DOHH2 (cell line): ENCODE measurements at regions not wholly inside any gene's neighbourhood (a gene's known extent, or its start where the extent isn't known, plus 50 kb on each side); places are given as distances from the start of the nearest gene placed in this dataset.

Source experiments
- H3F3A ChIP-seq: fragments of 200-600 bp; sonication (generic), shearing (Covaris generic); 2 replicates; pipeline ENCODE4 v1.6.0; 2016; ENCODE audit warnings: antibody characterized with exemption, mild to moderate bottlenecking; ENCODE audit not compliant: control insufficient read depth, insufficient read depth
- H3K27ac ChIP-seq: fragments of 200-600 bp; sonication (generic); 2 replicates; pipeline ENCODE4 v1.5.1; 2014; ENCODE audit warnings: low read depth, mild to moderate bottlenecking, low read length, moderate library complexity
- H3K27me3 ChIP-seq: fragments of 200-600 bp; sonication (generic); 2 replicates; pipeline ENCODE4 v1.6.1; 2014; ENCODE audit warnings: mild to moderate bottlenecking, low read length, mixed read lengths; ENCODE audit not compliant: control insufficient read depth
- H3K36me3 ChIP-seq: fragments of 200-600 bp; sonication (generic); 2 replicates; pipeline ENCODE4 v1.6.1; 2014; ENCODE audit warnings: mild to moderate bottlenecking, low read length, moderate library complexity, mixed read lengths; ENCODE audit not compliant: control insufficient read depth
- H3K4me1 ChIP-seq: fragments of 200-600 bp; sonication (generic); 2 replicates; pipeline ENCODE4 v1.6.1; 2014; ENCODE audit warnings: mild to moderate bottlenecking, low read length, mixed read lengths; ENCODE audit not compliant: control insufficient read depth
- H3K4me2 ChIP-seq: fragments of 200-600 bp; sonication (generic); 2 replicates; pipeline ENCODE4 v1.6.0; 2014; ENCODE audit warnings: mild to moderate bottlenecking, low read length, moderate library complexity
- H3K4me3 ChIP-seq: fragments of 200-600 bp; sonication (generic); 2 replicates; pipeline ENCODE4 v1.5.1; 2014; ENCODE audit warnings: mild to moderate bottlenecking, low read length, mixed read lengths
- H3K79me2 ChIP-seq: fragments of 200-600 bp; sonication (generic); 2 replicates; pipeline ENCODE4 v1.6.1; 2014; ENCODE audit warnings: mild to moderate bottlenecking, low read length, mixed read lengths; ENCODE audit not compliant: control insufficient read depth
- H3K9me2 ChIP-seq: fragments of 200-600 bp; sonication (generic); replicated peaks from 2 replicates; pipeline ENCODE4 v1.6.1; 2014; ENCODE audit warnings: mild to moderate bottlenecking, low read length, mixed read lengths; ENCODE audit not compliant: control insufficient read depth
- H3K9me3 ChIP-seq: fragments of 200-600 bp; sonication (generic); 2 replicates; pipeline ENCODE4 v1.6.1; 2014; ENCODE audit warnings: antibody characterized with exemption, low read length, mixed read lengths; ENCODE audit not compliant: control insufficient read depth, insufficient read depth
- H4K20me1 ChIP-seq: fragments of 200-600 bp; sonication (generic); 2 replicates; pipeline ENCODE4 v1.6.0; 2014; ENCODE audit warnings: low read depth, mild to moderate bottlenecking, antibody characterized with exemption, low read length, moderate library complexity; ENCODE audit not compliant: control insufficient read depth, insufficient read depth
- CTCF ChIP-seq: fragments of 200-600 bp; sonication (generic); IDR thresholded peaks from one replicate; pipeline ENCODE4 v1.5.1; 2014; ENCODE audit warnings: antibody characterized with exemption, mild to moderate bottlenecking, low read depth, low read length; ENCODE audit not compliant: poor library complexity, severe bottlenecking
- EZH2phosphoT487 ChIP-seq: fragments of 200-600 bp; sonication (generic); IDR thresholded peaks from 2 replicates; pipeline ENCODE4 v1.6.1; 2017; ENCODE audit warnings: borderline replicate concordance, mild to moderate bottlenecking, antibody characterized with exemption, low read length, moderate library complexity, mixed read lengths

- no peak overlapping the region for H3K27ac ChIP-seq
- H3K4me2 ChIP-seq = no peak overlapping the region
- H3K9me3 ChIP-seq = no peaks in the 10 kb centered on the region
- H3K79me2 ChIP-seq = no peaks in the 10 kb centered on the region
- no peaks in the 10 kb centered on the region for H4K20me1 ChIP-seq
- no peaks in the 10 kb centered on the region for H3K27me3 ChIP-seq
- H3K36me3 ChIP-seq = no peaks in the 10 kb centered on the region
- H3K9me2 ChIP-seq = no peaks in the 10 kb centered on the region
- H3F3A ChIP-seq = no peaks in the 10 kb centered on the region
- H3K4me1 ChIP-seq = no peaks in the 10 kb centered on the region
- H3K4me3 ChIP-seq = no peak overlapping the region
- TF ChIP-seq EZH2phosphoT487 (no peak), CTCF (no peak)
Measured at GRCh38 chr11:100631316-100631715, 55.8 kb upstream of the ARHGAP42 start.

- Histone ChIP-seq H3K27me3 (no peaks in the 10 kb centered on the region), H3K4me3 (no peak overlapping the region), H3K27ac (no peak overlapping the region), H3K4me1 (no peaks in the 10 kb centered on the region), H3K9me3 (no peaks in the 10 kb centered on the region), H3K36me3 (no peaks in the 10 kb centered on the region), H3K4me2 (no peak overlapping the region), H3K79me2 (no peaks in the 10 kb centered on the region), H3F3A (no peaks in the 10 kb centered on the region), H3K9me2 (no peaks in the 10 kb centered on the region), H4K20me1 (no peaks in the 10 kb centered on the region)
- TF ChIP-seq CTCF (no peak), EZH2phosphoT487 (no peak)
Measured at GRCh38 chr11:100632941-100633452, 54.1 kb upstream of the ARHGAP42 start.

GRCh38 chr11:100635194-100635593, 51.9 kb upstream of the ARHGAP42 start:
- H3K27ac ChIP-seq = no peak overlapping the region
- no peaks in the 10 kb centered on the region for H3K9me3 ChIP-seq
- H3K27me3 ChIP-seq = no peaks in the 10 kb centered on the region
- no peaks in the 10 kb centered on the region for H3F3A ChIP-seq
- no peaks in the 10 kb centered on the region for H3K36me3 ChIP-seq
- H3K4me2 ChIP-seq = no peak overlapping the region
- TF ChIP-seq EZH2phosphoT487 (no peak), CTCF (no peak)
- H3K79me2 ChIP-seq = no peaks in the 10 kb centered on the region
- H4K20me1 ChIP-seq = no peaks in the 10 kb centered on the region
- H3K4me3 ChIP-seq = no peak overlapping the region
- H3K9me2 ChIP-seq = no peaks in the 10 kb centered on the region
- no peaks in the 10 kb centered on the region for H3K4me1 ChIP-seq
